ENCODE measurements at regions not wholly inside any gene's neighbourhood (a gene's known extent, or its start where the extent isn't known, plus 50 kb on each side); places are given as distances from the start of the nearest gene placed in this dataset.

- no peak for DNase-seq
These were observed 1044.0 kb upstream of the TMEM132C start for GRCh38 chr12:127223011-127223410.

DNA sequence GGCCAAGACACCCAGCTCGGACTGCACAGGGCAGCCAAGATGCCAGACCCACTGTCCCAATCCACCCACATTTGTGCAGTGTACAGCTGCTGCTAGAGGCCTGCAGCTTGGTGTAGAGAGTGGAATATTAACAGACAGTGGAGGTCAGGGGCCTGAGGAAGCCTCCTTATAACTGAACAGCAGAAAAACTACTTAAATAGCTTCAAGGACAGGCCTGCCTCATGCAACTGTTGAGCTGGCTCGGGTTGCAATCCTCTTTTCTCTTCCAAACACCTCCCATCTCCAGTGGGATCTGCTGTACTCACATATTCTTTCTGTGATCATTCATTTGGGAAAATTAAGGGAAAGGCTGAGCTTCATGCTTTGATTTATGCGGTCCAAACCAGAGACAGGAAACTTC is 1043.2 kb upstream of the TMEM132C start:
- DNase-seq: no peak

DNA sequence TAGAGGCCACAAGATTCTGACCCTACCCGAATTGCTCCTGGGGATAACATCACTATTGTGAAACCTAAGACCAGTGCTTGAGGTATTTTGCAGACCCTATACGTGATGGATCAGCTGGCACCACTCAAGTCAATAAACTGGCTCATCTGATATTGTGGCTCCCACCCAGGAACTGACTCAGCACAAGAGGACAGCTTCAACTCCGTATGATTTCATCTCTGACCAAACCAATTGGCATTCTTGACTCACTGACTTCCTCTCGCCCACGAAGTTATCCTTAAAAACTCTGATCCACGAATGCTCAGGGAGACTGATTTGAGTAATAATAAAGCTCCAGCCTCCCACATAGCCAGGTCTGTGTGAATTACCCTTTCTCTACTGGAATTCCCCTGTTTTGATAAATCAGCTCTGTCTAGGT is 1036.1 kb upstream of the TMEM132C start:
- DNase-seq: no peak

- DNase-seq: no peak
These were observed 1035.6 kb upstream of the TMEM132C start for GRCh38 chr12:127231371-127231770.

- DNase-seq: no peak
These were observed 1034.0 kb upstream of the TMEM132C start for GRCh38 chr12:127233016-127233415.

GRCh38 chr12:127235761-127236160 is 1031.2 kb upstream of the TMEM132C start:
- no peak for DNase-seq

- no peak for DNase-seq
These were observed 1030.5 kb upstream of the TMEM132C start for GRCh38 chr12:127236491-127236890.

- no peak for DNase-seq
These were observed 1029.8 kb upstream of the TMEM132C start for GRCh38 chr12:127237151-127237550.

DNA sequence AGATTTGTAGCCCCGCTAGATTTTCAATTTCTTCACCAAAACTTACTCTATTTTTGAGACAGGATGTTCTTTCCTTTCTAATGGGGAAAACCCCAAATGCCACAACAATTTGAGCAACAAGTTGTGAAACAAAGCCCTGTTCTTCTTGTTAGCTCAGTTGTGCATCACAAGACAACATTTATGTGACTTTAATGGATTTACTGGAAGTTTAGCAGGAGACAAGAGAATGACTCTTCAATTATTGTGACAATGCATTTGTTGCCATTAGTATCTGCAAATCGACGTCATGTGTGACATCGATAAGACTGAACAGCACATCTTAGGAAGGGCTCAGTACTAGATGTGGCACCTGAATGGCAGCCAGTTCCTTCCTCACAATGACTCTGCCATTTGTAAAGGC is 1028.9 kb upstream of the TMEM132C start:
- DNase-seq: no peak

- DNase-seq: no peak
These were observed 1027.2 kb upstream of the TMEM132C start for GRCh38 chr12:127239781-127240180.

DNA sequence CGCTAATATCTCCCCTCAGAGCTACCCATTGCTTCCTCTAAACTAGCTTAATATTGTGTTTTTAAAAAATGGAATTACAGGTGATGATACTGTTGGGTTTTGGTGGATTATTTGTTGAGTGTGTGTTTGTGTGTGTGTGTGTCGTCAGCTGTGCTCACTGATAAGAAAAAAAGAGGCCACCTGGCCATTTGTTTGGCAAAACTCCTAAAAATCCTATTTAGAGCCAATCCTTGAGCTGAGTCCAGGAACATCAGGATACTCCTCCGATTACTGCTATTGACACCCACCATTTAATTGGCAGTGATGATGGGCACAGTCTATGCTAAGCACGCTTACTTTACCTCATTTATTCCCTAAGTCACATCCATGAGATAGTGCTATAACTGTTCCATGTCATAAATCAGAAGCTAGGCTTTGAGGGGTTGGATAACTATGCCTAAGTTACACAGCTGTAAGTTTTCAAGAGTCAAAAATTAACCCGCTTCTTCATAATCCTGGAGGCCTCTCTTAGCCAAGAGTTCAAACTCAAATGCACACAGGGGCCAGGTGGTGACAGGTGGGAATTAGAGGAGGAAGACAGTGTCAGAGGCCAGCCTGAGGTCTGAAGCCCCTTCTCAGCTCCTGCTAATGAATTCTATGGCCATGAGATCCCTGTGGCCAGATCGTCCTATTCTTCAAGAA is 1026.6 kb upstream of the TMEM132C start:
- DNase-seq: no peak

GRCh38 chr12:127241072-127241817 is 1025.7 kb upstream of the TMEM132C start:
- no peak for DNase-seq

DNA sequence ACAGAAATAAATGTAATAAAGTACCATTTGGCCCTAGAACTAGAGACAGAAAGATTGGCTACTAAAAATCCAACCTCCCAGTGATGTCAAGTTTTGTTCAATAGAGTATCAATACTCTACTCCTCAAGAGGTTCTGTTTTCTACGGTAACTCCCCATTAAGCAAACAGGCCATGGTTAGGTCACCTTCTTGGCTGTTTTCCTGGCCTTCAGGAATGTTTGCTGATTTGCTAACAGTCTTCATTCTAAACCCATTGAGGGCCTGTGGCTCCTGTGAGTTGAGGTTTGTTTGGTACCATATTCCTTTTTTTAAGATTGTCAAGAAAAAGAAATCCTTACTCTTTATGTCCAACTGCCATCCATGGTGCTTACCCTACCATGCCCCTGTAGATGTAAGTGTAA is 1022.0 kb upstream of the TMEM132C start:
- DNase-seq: no peak

DNA sequence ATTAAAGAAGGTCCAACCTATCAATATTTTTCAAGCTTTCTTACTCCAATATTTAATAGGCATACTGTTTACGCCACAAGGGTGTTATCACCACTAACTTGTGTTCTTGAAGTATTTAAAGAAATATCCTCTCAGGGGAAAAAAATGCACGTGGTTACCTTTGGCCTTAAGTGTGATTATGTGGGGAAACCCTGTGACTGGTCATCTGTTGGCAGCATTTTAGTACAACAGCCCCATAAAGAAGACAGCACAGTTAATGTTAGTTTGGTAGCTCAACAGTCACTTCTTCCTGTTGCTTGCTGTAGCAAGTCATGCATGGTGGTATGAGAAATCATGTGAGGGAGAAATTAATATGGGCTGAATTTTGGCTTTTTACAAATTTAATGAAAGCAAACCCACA is 1021.5 kb upstream of the TMEM132C start:
- DNase-seq: no peak

DNA sequence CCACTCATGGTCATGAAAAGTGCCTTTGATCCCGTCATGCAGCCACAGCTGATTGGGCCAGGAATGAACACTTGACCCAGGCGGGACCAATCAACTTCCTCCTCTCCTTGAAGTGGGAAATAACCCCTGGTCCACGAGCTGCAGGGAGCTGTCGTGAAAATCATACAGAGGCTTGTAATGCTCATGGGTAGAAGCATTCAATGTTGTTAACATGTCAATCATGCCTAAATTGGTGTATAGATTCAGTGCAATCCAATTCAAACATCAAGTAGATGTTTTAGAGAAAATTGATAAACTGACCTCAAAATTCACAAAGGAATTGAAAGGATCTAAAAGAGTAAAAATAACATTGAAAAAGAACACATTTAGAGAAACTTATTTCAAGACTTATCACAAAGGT is 1019.0 kb upstream of the TMEM132C start:
- no peak for DNase-seq

- no peak for DNase-seq
These were observed 1017.5 kb upstream of the TMEM132C start for GRCh38 chr12:127249428-127249827.

DNA sequence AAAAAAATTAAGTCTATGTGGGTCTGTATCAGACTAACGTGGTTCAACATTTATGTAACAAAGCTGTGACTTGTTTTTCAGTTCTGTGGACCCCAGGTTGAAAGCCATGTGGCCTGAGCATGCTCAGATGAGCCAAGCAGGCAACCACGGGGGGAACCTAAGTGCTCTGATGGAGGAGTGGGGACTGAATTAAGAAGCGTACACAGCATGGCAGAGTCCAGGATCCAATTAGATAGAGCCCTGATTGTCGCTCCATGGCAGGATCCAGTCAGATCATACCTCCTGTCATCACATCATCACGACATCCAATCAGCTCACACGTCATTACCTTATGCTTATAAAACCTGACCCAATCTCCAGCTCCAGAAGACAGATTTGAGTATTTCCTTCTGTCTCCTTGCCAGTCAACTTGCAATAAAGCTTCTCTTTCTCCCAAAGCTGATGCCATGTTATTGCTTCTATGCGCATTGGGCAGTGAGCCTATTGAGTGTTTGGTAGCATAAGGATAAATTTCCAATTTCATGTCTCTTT is 1013.1 kb upstream of the TMEM132C start:
- no peak for DNase-seq

- no peak for DNase-seq
These were observed 1012.5 kb upstream of the TMEM132C start for GRCh38 chr12:127254420-127254955.

DNA sequence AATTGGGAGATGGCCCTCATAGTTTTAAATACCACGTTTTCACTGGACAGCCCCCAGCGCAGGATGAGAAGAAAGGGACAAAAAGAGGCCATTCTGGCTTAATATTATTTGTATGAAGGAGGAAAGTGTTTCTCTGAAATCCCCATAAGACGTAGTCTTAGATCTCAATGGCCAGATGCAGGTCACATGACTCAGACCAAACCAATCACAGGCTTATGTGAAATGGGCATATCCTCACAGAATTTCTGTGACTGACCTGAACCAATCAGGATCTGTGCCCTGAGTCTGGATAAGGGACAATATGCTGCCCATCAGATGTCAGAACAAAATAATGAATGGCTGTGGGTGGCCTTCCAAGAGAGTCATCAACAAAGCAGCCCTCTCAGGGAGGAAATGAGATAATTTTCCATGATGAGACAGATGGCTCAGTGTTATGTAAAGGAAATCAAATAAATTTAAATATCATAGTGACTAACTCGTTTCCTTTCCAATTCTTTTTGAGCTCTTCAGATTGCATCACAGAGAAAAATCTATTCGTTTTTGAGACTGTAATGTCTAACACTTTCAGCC is 1009.5 kb upstream of the TMEM132C start:
- DNase-seq: no peak

- DNase-seq: no peak
These were observed 1006.4 kb upstream of the TMEM132C start for GRCh38 chr12:127260531-127260930.

DNA sequence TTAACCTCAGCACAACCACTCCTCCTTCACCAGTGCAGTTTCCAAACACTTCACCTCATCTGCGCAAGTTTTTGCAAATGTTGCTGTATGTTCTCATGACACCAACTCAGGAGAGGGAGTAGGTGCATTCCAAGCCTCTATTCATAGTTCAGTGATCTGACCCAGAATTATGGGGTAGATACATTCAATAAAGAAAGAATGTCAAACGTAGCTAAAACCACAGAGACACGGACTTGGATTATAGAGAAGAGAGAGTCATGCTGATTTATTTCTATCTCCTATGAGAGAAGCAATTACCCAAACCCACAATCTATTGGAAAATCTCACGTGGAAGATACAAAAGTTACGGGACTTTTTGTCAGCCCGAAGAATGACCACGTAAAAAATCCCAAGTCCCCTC is 1006.0 kb upstream of the TMEM132C start:
- no peak for DNase-seq

DNA sequence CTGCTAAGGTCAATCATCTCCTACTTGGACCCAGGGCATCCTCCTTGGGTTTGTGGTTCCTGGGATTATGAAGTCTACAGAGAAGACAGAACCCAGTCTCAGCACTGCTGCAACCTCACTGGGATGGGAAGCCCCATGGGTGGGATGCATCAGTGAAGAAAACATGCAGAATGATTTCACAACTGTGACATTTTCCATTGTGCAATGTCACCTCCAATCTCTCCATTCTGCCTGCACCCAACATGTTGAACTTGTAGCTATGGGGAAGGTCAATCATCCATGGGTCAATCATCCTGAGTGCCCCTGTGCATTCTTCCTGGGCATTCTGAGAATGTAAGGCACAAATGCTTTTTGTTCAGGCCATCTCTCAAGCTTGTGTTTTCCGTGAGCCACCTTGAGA is 1004.4 kb upstream of the TMEM132C start:
- DNase-seq: no peak

DNA sequence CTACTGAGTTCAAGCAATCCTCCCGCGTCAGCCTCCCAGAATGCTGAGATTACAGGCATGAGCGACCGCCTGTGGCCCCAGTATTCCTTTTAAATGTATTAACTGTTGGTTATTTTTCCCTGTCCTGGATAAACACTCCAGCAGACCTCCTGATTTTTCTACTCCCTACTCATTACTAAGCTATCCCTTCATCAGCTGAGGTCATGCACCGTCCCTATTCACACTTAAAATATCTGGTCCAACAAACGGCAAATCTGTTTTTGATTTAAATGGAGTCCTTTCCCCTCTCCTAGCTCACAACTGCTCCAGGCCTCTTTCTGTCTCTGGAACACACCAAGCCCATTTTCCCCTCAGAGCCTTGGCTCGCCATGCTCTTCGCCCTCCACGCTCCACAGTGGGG is 1003.3 kb upstream of the TMEM132C start:
- DNase-seq: no peak

- DNase-seq: no peak
These were observed 999.8 kb upstream of the TMEM132C start for GRCh38 chr12:127267128-127267527.
